ENCODE measurements at regions not wholly inside any gene's neighbourhood (a gene's known extent, or its start where the extent isn't known, plus 50 kb on each side); places are given as distances from the start of the nearest gene placed in this dataset.

DNA sequence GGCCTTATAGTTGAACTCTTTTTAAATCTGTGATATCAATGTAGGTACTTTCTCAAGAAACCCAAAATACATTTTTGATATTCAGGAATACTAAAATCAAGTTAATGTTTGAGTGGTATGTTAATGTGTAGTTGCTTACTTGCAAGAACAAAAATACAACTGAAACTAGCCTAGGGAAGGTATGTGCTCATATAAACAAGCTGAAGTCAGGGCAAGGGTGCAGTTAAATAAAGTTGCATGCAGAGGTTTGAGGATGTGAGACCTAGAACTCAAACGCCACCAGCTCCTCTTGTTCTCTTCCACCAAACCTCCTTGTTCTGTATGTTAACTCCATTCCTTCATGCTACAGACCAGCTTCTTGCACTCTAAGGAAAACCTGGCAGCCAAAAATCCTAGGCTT lies 388.3 kb upstream of the SMIM21 start:
- Histone ChIP-seq H3K27me3 (peaks cover 0 to 4% (median 3%) of the 10 kb centered on the region in 3 donors), H3K27ac (no peak overlapping the region), H3K9me3 (no peaks in the 10 kb centered on the region), H3K4me3 (no peak overlapping the region), H3K4me1 (no peaks in the 10 kb centered on the region), H3K36me3 (no peaks in the 10 kb centered on the region)
- DNase-seq = no peak
- TF ChIP-seq, protein P1, sequence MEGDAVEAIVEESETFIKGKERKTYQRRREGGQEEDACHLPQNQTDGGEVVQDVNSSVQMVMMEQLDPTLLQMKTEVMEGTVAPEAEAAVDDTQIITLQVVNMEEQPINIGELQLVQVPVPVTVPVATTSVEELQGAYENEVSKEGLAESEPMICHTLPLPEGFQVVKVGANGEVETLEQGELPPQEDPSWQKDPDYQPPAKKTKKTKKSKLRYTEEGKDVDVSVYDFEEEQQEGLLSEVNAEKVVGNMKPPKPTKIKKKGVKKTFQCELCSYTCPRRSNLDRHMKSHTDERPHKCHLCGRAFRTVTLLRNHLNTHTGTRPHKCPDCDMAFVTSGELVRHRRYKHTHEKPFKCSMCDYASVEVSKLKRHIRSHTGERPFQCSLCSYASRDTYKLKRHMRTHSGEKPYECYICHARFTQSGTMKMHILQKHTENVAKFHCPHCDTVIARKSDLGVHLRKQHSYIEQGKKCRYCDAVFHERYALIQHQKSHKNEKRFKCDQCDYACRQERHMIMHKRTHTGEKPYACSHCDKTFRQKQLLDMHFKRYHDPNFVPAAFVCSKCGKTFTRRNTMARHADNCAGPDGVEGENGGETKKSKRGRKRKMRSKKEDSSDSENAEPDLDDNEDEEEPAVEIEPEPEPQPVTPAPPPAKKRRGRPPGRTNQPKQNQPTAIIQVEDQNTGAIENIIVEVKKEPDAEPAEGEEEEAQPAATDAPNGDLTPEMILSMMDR (IDR thresholded peaks at IDR 0.05 in 4 of 5, conservative IDR thresholded peaks at IDR 0.05 in 1 of 5) = no peak
- TF ChIP-seq POLR2A (IDR thresholded peaks at IDR 0.05) = no peak
- ATAC-seq = no peak
- in situ Hi-C loops (cut with MboI; ENCODE audit: low sequenced_read_pairs in 4 of 4) (loop anchor here in 1 of 4 donors (25.0 kb wide), 1 partner anchor 103 kb away; no protein-coding TSS in a partner anchor), intact Hi-C loops (cut with DNase I; ENCODE audit: low total_unique reads) (no loop called here)

DNA sequence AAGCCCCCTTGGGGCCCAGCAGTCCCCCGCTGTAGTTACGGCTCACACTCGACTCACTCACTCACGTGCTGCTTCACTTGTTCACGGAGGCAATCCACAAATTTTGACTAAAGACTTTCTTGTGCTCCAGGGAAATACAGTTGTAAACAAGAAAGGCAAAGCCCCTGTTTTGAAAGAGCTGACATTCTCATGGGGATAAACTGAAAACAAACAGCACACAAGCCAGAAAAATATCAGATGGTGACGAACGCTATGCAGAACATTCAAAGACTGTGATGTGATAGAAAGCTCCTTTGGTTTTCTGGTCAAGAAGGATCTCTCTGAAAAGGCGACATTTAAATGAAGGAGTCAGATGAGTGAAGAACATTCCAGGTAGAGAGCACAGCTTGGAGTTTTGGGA lies 385.3 kb upstream of the SMIM21 start:
- Histone ChIP-seq H3K27ac (no peak overlapping the region), H3K9me3 (no peaks in the 10 kb centered on the region), H3K36me3 (no peaks in the 10 kb centered on the region), H3K4me1 (peaks cover 7 to 9% of the 10 kb centered on the region in 2 donors), H3K27me3 (peaks cover 0 to 8% (median 6%) of the 10 kb centered on the region in 3 donors), H3K4me3 (no peak overlapping the region)
- in situ Hi-C loops (cut with MboI; ENCODE audit: low sequenced_read_pairs in 4 of 4) = loop anchor here in 1 of 4 donors (25.0 kb wide), 1 partner anchor 100 kb away; no protein-coding TSS in a partner anchor
- no peak for DNase-seq
- no peak for ATAC-seq
- intact Hi-C loops (cut with DNase I; ENCODE audit: low total_unique reads) = no loop called here
- TF ChIP-seq POLR2A (IDR thresholded peaks at IDR 0.05) = no peak
- TF ChIP-seq, protein P1 (IDR thresholded peaks at IDR 0.05 in 4 of 5, conservative IDR thresholded peaks at IDR 0.05 in 1 of 5) = no peak

DNA sequence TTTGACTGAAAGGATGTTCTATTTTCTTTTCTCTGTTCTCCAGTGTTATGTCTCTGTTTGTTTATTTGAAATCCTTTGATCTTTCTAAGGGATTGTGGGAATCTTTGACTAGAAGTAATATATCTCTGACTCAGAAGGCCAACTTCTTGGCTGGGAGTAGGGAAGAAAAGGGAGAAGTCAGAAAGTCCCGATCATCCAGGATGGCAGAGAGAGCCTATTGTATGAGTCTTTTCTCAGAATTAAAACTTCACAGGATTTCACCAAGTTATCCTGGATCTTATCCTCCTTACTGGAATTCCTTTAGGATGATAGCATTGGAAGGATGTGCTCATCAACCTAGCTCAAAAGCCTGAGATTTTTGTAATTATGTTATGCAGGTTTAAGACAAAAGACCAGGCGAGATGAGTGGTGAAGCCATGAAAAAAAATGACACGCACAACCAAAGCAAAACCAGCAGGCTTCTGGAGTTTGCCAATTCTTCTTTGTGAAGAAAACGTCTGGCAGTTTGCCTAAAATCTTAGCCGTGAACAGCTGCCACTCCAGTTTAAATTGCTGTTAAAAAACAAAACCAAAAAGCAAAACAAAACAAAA lies 383.6 kb upstream of the SMIM21 start:
- Histone ChIP-seq H3K4me1 (peaks cover 7 to 9% of the 10 kb centered on the region in 2 donors), H3K27me3 (peaks cover 0 to 8% (median 6%) of the 10 kb centered on the region in 3 donors), H3K4me3 (no peak overlapping the region), H3K27ac (no peak overlapping the region), H3K9me3 (no peaks in the 10 kb centered on the region), H3K36me3 (no peaks in the 10 kb centered on the region)
- ATAC-seq (no peak), DNase-seq (no peak)
- intact Hi-C loops (cut with DNase I; ENCODE audit: low total_unique reads) = no loop called here
- in situ Hi-C loops (cut with MboI; ENCODE audit: low sequenced_read_pairs in 4 of 4) = loop anchor here in 1 of 4 donors (25.0 kb wide), 1 partner anchor 99 kb away; no protein-coding TSS in a partner anchor
- TF ChIP-seq POLR2A (IDR thresholded peaks at IDR 0.05) = no peak
- TF ChIP-seq, protein P1 (IDR thresholded peaks at IDR 0.05 in 4 of 5, conservative IDR thresholded peaks at IDR 0.05 in 1 of 5) = no peak

DNA sequence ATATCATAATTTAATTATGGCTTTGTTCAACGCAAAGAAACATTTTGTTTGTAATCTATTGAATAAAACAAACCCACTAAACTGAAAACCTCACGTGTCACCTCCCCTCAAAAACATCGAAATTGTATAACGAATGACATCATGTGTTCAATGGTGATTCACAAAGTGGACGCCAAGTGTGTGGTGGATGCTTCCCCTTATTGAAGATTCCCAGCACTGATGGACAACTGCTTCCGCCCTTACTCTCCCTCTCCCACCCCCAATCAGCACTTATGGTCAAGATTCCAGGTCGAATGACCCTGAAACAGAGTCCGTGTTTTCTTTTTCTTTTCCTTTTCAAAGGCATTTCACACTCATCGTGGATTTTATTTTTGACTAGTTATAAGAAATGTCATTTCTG lies 383.0 kb upstream of the SMIM21 start:
- no peak for TF ChIP-seq POLR2A (IDR thresholded peaks at IDR 0.05)
- TF ChIP-seq, protein P1 (IDR thresholded peaks at IDR 0.05 in 4 of 5, conservative IDR thresholded peaks at IDR 0.05 in 1 of 5) = no peak
- peaks cover 0 to 8% (median 6%) of the 10 kb centered on the region in 3 donors for H3K27me3 ChIP-seq
- H3K4me3 ChIP-seq = no peak overlapping the region
- no peak for DNase-seq
- in situ Hi-C loops (cut with MboI; ENCODE audit: low sequenced_read_pairs in 4 of 4) = loop anchor here in 1 of 4 donors (25.0 kb wide), 1 partner anchor 98 kb away; no protein-coding TSS in a partner anchor
- H3K27ac ChIP-seq = no peak overlapping the region
- peaks cover 7 to 9% of the 10 kb centered on the region in 2 donors for H3K4me1 ChIP-seq
- no peaks in the 10 kb centered on the region for H3K36me3 ChIP-seq
- intact Hi-C loops (cut with DNase I; ENCODE audit: low total_unique reads) = no loop called here
- no peak for ATAC-seq
- H3K9me3 ChIP-seq = no peaks in the 10 kb centered on the region
